ENCODE measurements at regions not wholly inside any gene's neighbourhood (a gene's known extent, or its start where the extent isn't known, plus 50 kb on each side); places are given as distances from the start of the nearest gene placed in this dataset.

GRCh38 chr6:131453803-131454202 is 119.2 kb upstream of the ARG1 start:
- Histone ChIP-seq H3K79me1 (ENCODE audit: low read depth, low read length) (no peaks in the 10 kb centered on the region), H3K56ac (replicated peaks; ENCODE audit: insufficient read length, low read depth, low read length) (no peak overlapping the region), H3K27me3 (replicated peaks in 1 of 4; ENCODE audit: control insufficient read depth in 3 of 4, extremely low read depth in 1 of 4, insufficient read depth in 3 of 4, low read length in 3 of 4) (no peaks in the 10 kb centered on the region), H2AFZ (ENCODE audit: low read length) (no peak overlapping the region), H3K23me2 (ENCODE audit: low read depth, low read length) (no peaks in the 10 kb centered on the region), H3K27ac (ENCODE audit: low read depth, low read length) (no peak overlapping the region), H2BK15ac (ENCODE audit: low read length) (no peak overlapping the region), H3K4me1 (replicated peaks in 1 of 4; ENCODE audit: control insufficient read depth in 3 of 4, insufficient read depth in 4 of 4, low read length in 3 of 4) (peaks cover 0 to under 1% (median 0%) of the 10 kb centered on the region in 4 experiments; a peak in 1 of 7 replicates), H4K20me1 (replicated peaks in 1 of 2; ENCODE audit: control insufficient read depth in 1 of 2, insufficient read depth in 2 of 2, low read length in 2 of 2) (no peaks in the 10 kb centered on the region), H2BK20ac (ENCODE audit: low read length) (no peak overlapping the region), H2AK5ac (ENCODE audit: low read depth, low read length) (no peak overlapping the region), H3K79me2 (ENCODE audit: control insufficient read depth in 1 of 2, insufficient read depth in 2 of 2, low read length in 2 of 2) (no peaks in the 10 kb centered on the region), H4K5ac (ENCODE audit: insufficient read length, low read depth, low read length) (no peak overlapping the region), H2BK120ac (replicated peaks; ENCODE audit: low read depth, low read length) (no peak overlapping the region), H3K23ac (ENCODE audit: insufficient read length) (no peak overlapping the region), H3K4me2 (ENCODE audit: insufficient read depth in 1 of 2, low read depth in 2 of 2, low read length in 2 of 2) (no peak overlapping the region), H4K91ac (replicated peaks; ENCODE audit: insufficient read length, low read length) (no peak overlapping the region), H3K36me3 (ENCODE audit: control insufficient read depth in 2 of 4, insufficient read depth in 4 of 4, low read length in 3 of 4) (no peaks in the 10 kb centered on the region), H3K4me3 (ENCODE audit: extremely low read depth in 1 of 4, insufficient read depth in 2 of 4, low read depth in 3 of 4, low read length in 4 of 4) (no peak overlapping the region), H3K18ac (ENCODE audit: extremely low read depth, low read length) (no peak overlapping the region), H3K9me3 (ENCODE audit: insufficient read depth in 2 of 2, low read depth in 1 of 2, low read length in 1 of 2) (no peaks in the 10 kb centered on the region), H3K4ac (replicated peaks; ENCODE audit: insufficient read length, low read depth, low read length) (no peak overlapping the region), H2BK12ac (ENCODE audit: low read depth, low read length) (no peak overlapping the region), H3K14ac (ENCODE audit: insufficient read length) (no peak overlapping the region), H2BK5ac (ENCODE audit: low read depth, low read length) (no peak overlapping the region), H4K8ac (ENCODE audit: extremely low read depth, insufficient read depth, low read length) (no peak overlapping the region), H3K9ac (replicated peaks in 1 of 4; ENCODE audit: extremely low read depth in 1 of 4, low read depth in 3 of 4, low read length in 3 of 4) (no peak overlapping the region)
- DNase-seq (ENCODE audit: low read depth in 1 of 2, low spot score in 2 of 2) = no peak
- FAIRE-seq = no peak
- ChIA-PET CTCF (ENCODE audit: partially characterized antibody) (interaction anchor here (1.2 kb wide), 1 partner anchor 271 kb away, joined by 3 read pairs; no protein-coding TSS in a partner anchor), POLR2A (ENCODE audit: partially characterized antibody) (no interaction called here)
- TF ChIP-seq JUND (IDR thresholded peaks at IDR 0.05; ENCODE audit: low read length) (no peak), CTCF (IDR thresholded peaks at IDR 0.05; ENCODE audit: control extremely low read depth in 1 of 3, insufficient read depth in 1 of 3, low read depth in 1 of 3, low read length in 3 of 3) (no peak), EZH2 (IDR thresholded peaks at IDR 0.05; ENCODE audit: low read depth, low read length, severe bottlenecking) (no peak), CBX8 (IDR thresholded peaks at IDR 0.05; ENCODE audit: borderline replicate concordance, low read depth, low read length) (no peak), ASH2L (IDR thresholded peaks at IDR 0.05; ENCODE audit: low read length) (no peak), USF2 (IDR thresholded peaks at IDR 0.05; ENCODE audit: low read length) (no peak), TAF7 (optimal IDR thresholded peaks at IDR 0.05; ENCODE audit: borderline replicate concordance, low read depth, low read length) (no peak), RXRA (IDR thresholded peaks at IDR 0.05; ENCODE audit: insufficient read depth, low read depth, low read length) (no peak), E2F6 (IDR thresholded peaks at IDR 0.05) (no peak)
- 70% methylated on average over 2 of the region's 2 CpGs; no CpG with 5 or more reads in 1 of the 2 experiments for WGBS, 2 experiments (ENCODE audit: extremely low coverage in 1 of 2, insufficient coverage in 1 of 2, insufficient read length in 1 of 2, insufficient replicate concordance in 2 of 2, low coverage in 1 of 2, low lambda C conversion rate in 2 of 2, missing lambda C conversion rate in 1 of 2)
